A549 (cell line): ENCODE measurements at regions not wholly inside any gene's neighbourhood (a gene's known extent, or its start where the extent isn't known, plus 50 kb on each side); places are given as distances from the start of the nearest gene placed in this dataset.

Experiments used
- ATAC-seq, 2 experiments: fragments of 200-7000 bp in 1 of 2; fragments of >200 bp in 1 of 2; cut with Nextera tagmentation in 1 of 2; cut with Tn5 transposase in 1 of 2; 3 replicates each; pipeline versions ENCODE4 v1.8.0 to v1.9.1; 2018 to 2020; ENCODE audit warnings: mild to moderate bottlenecking in 1 of 2, moderate library complexity in 1 of 2
- CTCF ChIA-PET: fragments of 300-600 bp; sonication (Branson Sonifier 250); formaldehyde crosslinking; extraction: SDS; loops from one replicate; lab custom pipeline; 2021; ENCODE audit warnings: antibody characterized with exemption, inconsistent platforms; lab: Yijun Ruan, JAX
- POLR2A ChIA-PET: fragments of 350-600 bp; formaldehyde crosslinking; extraction: SDS; loops from one replicate; lab custom pipeline; 2021; ENCODE audit warnings: antibody characterized with exemption, inconsistent platforms; lab: Yijun Ruan, JAX
- DNase-seq, 2 experiments: peaks; one replicate each; pipeline versions ENCODE4 v3.0.0 to v3.0.0-alpha.2; 2011 to 2016; ENCODE audit warnings: low read depth in 1 of 2, low spot score in 1 of 2
- FAIRE-seq: peaks from 2 replicates; lab custom pipeline; 2011; peaks lifted over from hg19 to GRCh38; lab: Jason Lieb, UNC
- H3K27ac ChIP-seq, 2 experiments: fragments of >200 bp; sonication (Bioruptor Twin); formaldehyde crosslinking; 3 replicates each; pipeline ENCODE4 v1.5.1; 2016 to 2017
- H3K4me1 ChIP-seq: fragments of >200 bp; sonication (Bioruptor Twin); formaldehyde crosslinking; 3 replicates; pipeline ENCODE4 v1.6.1; 2016
- H3K4me2 ChIP-seq: fragments of >200 bp; sonication (Bioruptor Twin); formaldehyde crosslinking; 3 replicates; pipeline ENCODE4 v1.6.1; 2016
- H3K4me3 ChIP-seq: fragments of >200 bp; sonication (Bioruptor Twin); formaldehyde crosslinking; 3 replicates; pipeline ENCODE4 v1.5.1; 2016
- H3K9me3 ChIP-seq: fragments of >200 bp; sonication (Bioruptor Twin); formaldehyde crosslinking; 3 replicates; pipeline ENCODE4 v1.6.1; 2016
- ATOH8 ChIP-seq: fragments of 250-450 bp; sonication (Bioruptor Pico); IDR thresholded peaks from 2 replicates; pipeline ENCODE4 v1.5.0; 2020; ENCODE audit warnings: low read depth, mild to moderate bottlenecking, moderate library complexity
- BCL3 ChIP-seq: fragments of >200 bp; sonication (Bioruptor Twin); formaldehyde crosslinking; IDR thresholded peaks from 3 replicates; pipeline ENCODE4 v1.6.1; 2016
- CBX2 ChIP-seq: fragments of 200-600 bp; sonication (generic); IDR thresholded peaks from 2 replicates; pipeline ENCODE4 v1.6.1; 2016; ENCODE audit warnings: low read depth, mild to moderate bottlenecking, borderline replicate concordance
- E2F6 ChIP-seq: IDR thresholded peaks from 2 replicates; pipeline ENCODE4 v1.6.1; 2012; ENCODE audit warnings: low read depth, borderline replicate concordance
- EHF ChIP-seq: fragments of 250-450 bp; sonication (Bioruptor Pico); IDR thresholded peaks from 2 replicates; pipeline ENCODE4 v1.5.0; 2020; ENCODE audit warnings: mild to moderate bottlenecking
- EP300 ChIP-seq, 2 experiments: fragments of >200 bp; sonication (Bioruptor Twin); formaldehyde crosslinking; IDR thresholded peaks; 2 replicates in 1 of 2; 3 replicates in 1 of 2; pipeline ENCODE4 v1.6.1; 2016 to 2017
- FOSB ChIP-seq: fragments of 250-450 bp; sonication (Bioruptor Pico); IDR thresholded peaks from 2 replicates; pipeline ENCODE4 v1.5.0; 2020; ENCODE audit warnings: mild to moderate bottlenecking, moderate library complexity
- FOSL2 ChIP-seq, 2 experiments: fragments of 450-650 bp in 1 of 2; fragments of >200 bp in 1 of 2; sonication (Bioruptor Twin) in 1 of 2; formaldehyde crosslinking; IDR thresholded peaks; 2 replicates each; pipeline versions ENCODE4 v1.5.0 to v1.6.1; 2016 to 2020; ENCODE audit warnings: mild to moderate bottlenecking in 1 of 2, moderate library complexity in 1 of 2
- HDAC2 ChIP-seq: fragments of 200-600 bp; sonication (generic); IDR thresholded peaks from 2 replicates; pipeline ENCODE4 v1.6.1; 2016
- NPAS2 ChIP-seq: fragments of 250-450 bp; sonication (Bioruptor Pico); IDR thresholded peaks from 2 replicates; pipeline ENCODE4 v1.8.0; 2022; ENCODE audit warnings: mild to moderate bottlenecking, moderate library complexity, borderline replicate concordance
- PHF8 ChIP-seq: fragments of 200-600 bp; sonication (generic); IDR thresholded peaks from 2 replicates; pipeline ENCODE4 v1.6.1; 2016; ENCODE audit warnings: low read depth, mild to moderate bottlenecking, antibody characterized with exemption, moderate library complexity, borderline replicate concordance
- POLR2A ChIP-seq: IDR thresholded peaks from 2 replicates; pipeline ENCODE4 v1.6.1; 2012; ENCODE audit warnings: mild to moderate bottlenecking, low read length
- RARB ChIP-seq: fragments of 250-450 bp; sonication (Bioruptor Pico); IDR thresholded peaks from 2 replicates; pipeline ENCODE4 v1.8.0; 2021; ENCODE audit warnings: mild to moderate bottlenecking, moderate library complexity
- REST ChIP-seq: fragments of 200-600 bp; sonication (generic); IDR thresholded peaks from 2 replicates; pipeline ENCODE4 v1.6.1; 2016; ENCODE audit warnings: antibody characterized with exemption, mild to moderate bottlenecking, moderate library complexity
- USF2 ChIP-seq: fragments of 450-650 bp; IDR thresholded peaks from 2 replicates; pipeline ENCODE4 v1.6.1; 2014; ENCODE audit warnings: antibody characterized with exemption
- ZC3H11A ChIP-seq: fragments of 450-650 bp; IDR thresholded peaks from 2 replicates; pipeline ENCODE4 v1.6.1; 2014; ENCODE audit warnings: antibody characterized with exemption, mild to moderate bottlenecking
- ZNF302 ChIP-seq: fragments of 250-450 bp; sonication (Bioruptor Pico); IDR thresholded peaks from 2 replicates; pipeline ENCODE4 v1.9.0; 2021; ENCODE audit warnings: inconsistent platforms, mild to moderate bottlenecking, moderate library complexity
- WGBS: methylation state at CpG from one replicate; pipeline ENCODE4 v1.1.6; 2017; ENCODE audit errors: missing lambda C conversion rate; 5-methylcytosine and 5-hydroxymethylcytosine counted together

- no peak for TF ChIP-seq FOSB
These were observed 62.5 kb downstream of the NDUFS5 start (continued) for GRCh38 chr1:39088658-39089057.

GRCh38 chr1:39089931-39090521, 63.9 kb downstream of the NDUFS5 start:
- ChIA-PET POLR2A (no interaction called here), CTCF (interaction anchor here (1.9 to 2.1 kb wide), 2 partner anchors 8 to 102 kb away, joined by 6 to 10 read pairs; no protein-coding TSS in a partner anchor)
- Histone ChIP-seq H3K9me3 (no peaks in the 10 kb centered on the region), H3K27ac (no peak overlapping the region), H3K4me3 (no peak overlapping the region), H3K4me1 (peaks cover 5% of the 10 kb centered on the region; the same call in 1 of the 3 replicates), H3K4me2 (no peak overlapping the region)
- ATAC-seq = 0 out of 6 replicates have a peak, but pooled peaks of 1 of the 2 experiments have one; percentile 13
- FAIRE-seq = no peak
- WGBS = 39% methylated on average over 2 of the region's 3 CpGs
- no peak for DNase-seq
- TF ChIP-seq EHF (CRISPR knock-in tag) (no peak), ZNF302 (CRISPR knock-in tag) (no peak), ATOH8 (CRISPR knock-in tag) (no peak), PHF8 (no peak), REST (no peak), USF2 (no peak), FOSL2 (IDR thresholded peaks at IDR 0.05) (no peak), FOSL2 (CRISPR knock-in tag; IDR thresholded peaks at IDR 0.05) (no peak), RARB (CRISPR knock-in tag) (no peak), CBX2 (no peak), E2F6 (no peak), ZC3H11A (no peak), NPAS2 (CRISPR knock-in tag) (no peak)

- peaks cover 5% of the 10 kb centered on the region; the same call in 1 of the 3 replicates for H3K4me1 ChIP-seq
- TF ChIP-seq HDAC2 = no peak
- no peak for TF ChIP-seq POLR2A
- no peak for TF ChIP-seq BCL3
- no peak for TF ChIP-seq EP300 (IDR thresholded peaks at IDR 0.05)
- H3K27ac ChIP-seq = no peak overlapping the region
- ChIA-PET POLR2A (interaction anchor here (1.9 kb wide), 1 partner anchor 65 kb away, joined by 7 read pairs; the partner anchor contains the start of gene NDUFS5), CTCF (interaction anchor here (2.1 to 3.0 kb wide), 3 partner anchors 9 to 448 kb away, joined by 6 to 25 read pairs (median 6); no protein-coding TSS in a partner anchor)
- FAIRE-seq (no peak), DNase-seq (no peak), ATAC-seq (no peak)
- no peak overlapping the region for H3K4me3 ChIP-seq
- no peaks in the 10 kb centered on the region for H3K9me3 ChIP-seq
- H3K4me2 ChIP-seq = no peak overlapping the region
- whole genome bisulfite sequencing = 71% methylated on average over 2 of the region's 3 CpGs
These were observed 64.7 kb downstream of the NDUFS5 start for GRCh38 chr1:39090757-39091380.
